Keratinocyte (primary cell): ENCODE measurements at regions not wholly inside any gene's neighbourhood (a gene's known extent, or its start where the extent isn't known, plus 50 kb on each side); places are given as distances from the start of the nearest gene placed in this dataset.

Experiments used
- CTCF ChIP-seq, 3 experiments: IDR thresholded peaks in 1 of 3; conservative IDR thresholded peaks in 1 of 3; optimal IDR thresholded peaks in 1 of 3; 2 replicates in 2 of 3; 3 replicates in 1 of 3; pipeline versions ENCODE3 to v1.5.1; 2011; ENCODE audit warnings: low read length in 3 of 3, mild to moderate bottlenecking in 3 of 3, moderate library complexity in 2 of 3, control low read depth in 1 of 3, inconsistent platforms in 1 of 3; ENCODE audit not compliant: insufficient read depth in 2 of 3; ENCODE audit errors: extremely low read depth in 1 of 3
- EZH2 ChIP-seq: IDR thresholded peaks from one replicate; pipeline ENCODE4 v1.6.1; 2012; ENCODE audit warnings: inconsistent platforms, mild to moderate bottlenecking, low read length, moderate library complexity

- TF ChIP-seq CTCF (optimal IDR thresholded peaks at IDR 0.05 in 1 of 3, IDR thresholded peaks at IDR 0.05 in 1 of 3, conservative IDR thresholded peaks at IDR 0.05 in 1 of 3; ENCODE audit: extremely low read depth in 1 of 3, insufficient read depth in 2 of 3, low read length in 3 of 3) = no peak
- no peak for TF ChIP-seq EZH2
These were observed 166.1 kb downstream of the EFNB1 start for GRCh38 chrX:68994891-68995255.
